ENCODE measurements at regions not wholly inside any gene's neighbourhood (a gene's known extent, or its start where the extent isn't known, plus 50 kb on each side); places are given as distances from the start of the nearest gene placed in this dataset.
"Not testable (repeated sequence)": the region's sequence is repeated elsewhere in the genome, so short reads cannot be mapped to it uniquely, and the experiment has no call there.

DNA sequence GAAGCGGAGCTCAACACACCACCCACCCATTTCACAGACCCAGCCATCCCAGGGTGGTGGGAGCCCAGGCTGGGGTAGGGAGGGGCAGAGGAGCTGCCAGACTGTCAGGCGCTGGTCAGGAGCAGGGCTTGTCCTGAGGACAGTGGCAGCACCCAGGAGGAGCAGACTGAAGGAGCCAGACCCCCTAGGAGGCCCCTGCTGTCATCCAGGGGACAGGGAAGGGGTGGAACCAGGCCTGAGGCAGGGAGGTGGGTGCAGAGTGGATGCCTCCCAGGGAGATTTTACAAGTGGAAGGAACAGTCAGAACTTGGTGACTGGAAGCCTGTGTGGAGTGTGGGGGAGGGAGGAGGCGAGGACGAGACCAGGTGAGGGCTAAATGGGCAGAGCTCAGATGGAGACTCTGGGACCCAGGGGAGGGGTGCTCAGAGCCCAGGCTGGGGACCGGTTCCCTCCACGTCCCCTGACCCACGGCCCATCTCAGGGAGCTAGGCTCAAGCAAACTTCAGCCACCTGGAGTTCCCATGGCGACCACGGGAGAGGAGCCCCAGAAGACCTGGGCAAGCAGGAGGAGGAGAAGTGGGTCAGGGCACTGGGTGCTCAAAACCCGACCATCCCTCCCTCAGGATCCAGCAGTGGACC is 215.4 kb downstream of the TBC1D2B start:
- DNase-seq, result not testable (repeated sequence)

DNA sequence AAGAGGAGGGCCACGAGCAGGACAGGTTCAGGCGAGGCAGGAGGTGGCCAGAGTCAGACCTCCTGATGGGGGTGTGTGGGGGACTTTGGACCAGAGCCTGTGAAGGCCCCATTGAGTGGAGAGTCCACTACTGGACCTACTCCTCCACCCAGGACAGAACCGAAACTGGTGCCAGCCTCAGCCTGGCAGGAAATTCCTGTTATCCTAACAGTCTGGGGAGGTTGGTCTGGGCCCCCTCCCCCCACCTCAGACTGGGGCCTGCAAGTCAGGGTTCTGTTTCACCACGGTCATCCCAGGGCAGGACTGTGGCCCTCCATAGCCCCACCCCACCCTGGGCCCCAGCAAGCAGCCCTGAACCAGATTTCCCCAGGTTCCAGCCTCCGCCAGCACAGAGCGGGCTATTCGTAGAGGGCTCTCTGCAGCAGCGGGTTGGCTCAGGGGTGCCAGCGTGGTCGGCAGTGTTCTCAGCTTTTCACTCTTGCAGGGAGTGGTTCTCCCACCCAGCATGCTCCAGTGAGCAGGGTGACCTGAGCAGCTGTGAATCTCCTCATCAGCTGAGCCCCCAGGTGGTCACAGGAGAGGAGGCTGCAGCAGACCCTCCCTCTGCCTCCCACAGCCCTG is 217.3 kb downstream of the TBC1D2B start:
- no peak for DNase-seq

DNA sequence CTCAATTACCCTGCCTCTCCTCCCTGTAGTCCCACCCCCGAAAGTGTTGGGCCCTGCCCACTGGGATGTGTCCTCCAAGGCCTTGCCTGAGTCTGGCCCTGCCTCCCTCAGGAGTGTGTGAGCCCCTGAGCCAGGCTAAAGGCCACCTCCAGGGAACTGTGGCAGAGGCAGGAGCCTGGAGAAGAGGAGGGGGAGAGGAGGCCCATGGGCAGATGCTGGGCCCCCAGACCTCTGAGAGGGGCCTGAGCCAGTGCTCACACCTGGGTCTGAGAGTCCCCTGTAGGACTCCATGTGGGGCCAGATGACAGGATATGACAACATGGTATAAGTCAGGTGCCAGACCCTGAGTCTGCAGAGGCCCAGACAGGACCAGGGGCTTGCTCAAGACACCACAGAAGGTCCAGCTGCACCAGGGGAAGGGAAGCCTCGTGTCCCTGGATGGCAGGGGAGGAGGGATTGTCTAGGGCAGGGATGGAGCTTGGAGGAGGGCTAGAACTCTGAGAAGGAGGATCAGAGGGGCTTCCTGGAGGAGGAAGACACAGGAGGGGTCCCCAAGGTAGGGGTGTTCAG is 217.9 kb downstream of the TBC1D2B start:
- DNase-seq, result no peak

DNA sequence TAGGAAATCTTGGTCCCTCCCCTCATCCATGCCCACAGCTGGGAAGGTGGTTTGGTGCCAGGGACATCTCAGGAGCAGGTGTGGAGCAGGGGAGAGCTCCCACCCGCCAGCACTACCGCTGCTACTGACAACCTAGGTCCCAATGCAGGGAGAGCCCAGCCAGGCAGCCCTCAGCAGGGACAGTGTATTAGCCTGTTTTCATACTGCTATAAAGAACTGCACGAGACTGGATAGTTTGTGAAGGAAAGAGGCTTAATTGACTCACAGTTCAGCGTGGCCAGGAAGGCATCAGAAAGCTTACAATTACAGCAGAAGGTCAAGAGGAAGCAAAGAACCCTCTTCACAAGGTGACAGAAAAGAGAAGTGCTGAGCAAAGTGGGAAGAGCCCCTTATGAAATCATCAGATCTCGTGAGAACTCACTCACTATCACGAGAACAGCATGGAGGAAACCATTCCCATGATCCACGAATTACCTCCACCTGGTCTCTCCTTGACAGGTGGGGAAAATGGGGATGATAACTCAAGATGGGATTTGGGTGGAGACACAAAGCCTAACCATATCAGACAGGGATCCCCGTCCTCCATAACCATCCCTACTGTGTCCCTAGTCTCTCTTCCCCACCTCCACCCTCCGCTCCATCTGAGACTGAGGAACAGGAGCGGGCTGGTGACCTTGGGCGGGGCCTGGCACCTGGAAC is 218.6 kb downstream of the TBC1D2B start:
- no peak for DNase-seq

DNA sequence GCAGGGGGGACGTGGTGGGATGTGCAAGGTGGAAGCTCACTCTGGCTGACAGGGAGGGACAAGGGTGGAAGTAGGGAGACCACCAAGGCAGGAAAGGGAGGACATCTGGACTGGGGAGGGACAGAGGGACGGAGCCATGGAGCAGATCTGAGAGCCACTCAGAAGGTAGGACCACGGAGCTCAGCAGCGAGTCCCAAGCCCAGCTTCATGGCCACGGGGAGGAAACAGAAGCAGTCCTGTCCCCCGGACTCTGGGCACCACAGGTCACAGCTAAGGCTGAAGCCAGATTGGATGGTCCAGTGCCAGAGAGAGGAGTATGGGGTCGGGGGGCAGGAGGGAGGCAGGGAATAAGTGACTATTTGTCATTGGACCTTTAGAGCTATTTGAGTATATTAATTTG is 220.1 kb downstream of the TBC1D2B start:
- DNase-seq, result no peak

DNA sequence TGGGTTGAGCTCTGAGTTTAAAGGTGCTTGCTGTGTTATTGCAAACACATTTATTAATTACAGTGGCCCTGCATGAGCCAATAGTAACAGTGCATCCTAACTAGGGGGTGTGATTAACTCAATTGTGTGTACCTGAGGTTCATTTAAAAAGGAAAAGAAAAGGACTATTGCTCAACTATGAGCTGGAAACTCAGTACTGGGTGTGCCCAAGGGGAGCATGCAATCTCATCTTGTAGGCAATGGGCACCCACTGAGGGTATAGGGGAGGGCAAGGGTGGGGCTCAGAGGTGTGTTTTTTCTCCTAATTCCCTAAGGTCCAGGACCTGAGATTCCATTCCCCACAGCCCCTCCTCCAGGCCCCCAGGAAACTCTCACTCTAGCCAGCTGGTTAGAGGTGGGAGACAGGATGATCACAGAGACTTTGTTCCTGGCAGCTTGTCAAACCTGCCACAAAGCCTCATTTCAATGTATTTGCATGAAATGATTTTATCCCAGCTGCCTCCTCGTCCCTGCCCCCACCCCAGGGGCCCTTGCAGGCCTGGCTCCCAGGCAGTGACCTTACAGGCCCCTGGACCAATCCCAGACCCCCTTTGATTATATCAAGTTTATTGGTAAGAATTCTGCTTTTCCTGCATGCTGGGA is 220.7 kb downstream of the TBC1D2B start:
- no peak for DNase-seq

DNA sequence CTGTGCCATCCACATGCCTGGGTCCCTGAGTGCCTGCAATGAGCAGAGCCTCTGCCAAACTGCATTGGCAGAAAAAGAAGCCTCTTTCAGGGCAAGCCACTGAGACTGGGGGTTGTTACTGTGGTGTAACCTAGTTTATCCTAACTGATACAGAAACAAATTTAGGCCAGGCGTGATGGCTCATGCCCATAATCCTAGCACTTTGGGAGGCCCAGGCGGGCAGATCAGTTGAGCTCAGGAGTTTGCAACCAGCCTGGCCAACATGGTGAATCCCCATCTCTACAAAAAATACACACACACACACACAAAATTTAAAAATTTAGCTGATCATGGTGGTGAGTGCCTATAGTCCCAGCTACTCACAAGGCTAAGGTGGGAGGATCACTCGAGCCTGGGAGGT is 221.6 kb downstream of the TBC1D2B start:
- DNase-seq, result no peak

DNA sequence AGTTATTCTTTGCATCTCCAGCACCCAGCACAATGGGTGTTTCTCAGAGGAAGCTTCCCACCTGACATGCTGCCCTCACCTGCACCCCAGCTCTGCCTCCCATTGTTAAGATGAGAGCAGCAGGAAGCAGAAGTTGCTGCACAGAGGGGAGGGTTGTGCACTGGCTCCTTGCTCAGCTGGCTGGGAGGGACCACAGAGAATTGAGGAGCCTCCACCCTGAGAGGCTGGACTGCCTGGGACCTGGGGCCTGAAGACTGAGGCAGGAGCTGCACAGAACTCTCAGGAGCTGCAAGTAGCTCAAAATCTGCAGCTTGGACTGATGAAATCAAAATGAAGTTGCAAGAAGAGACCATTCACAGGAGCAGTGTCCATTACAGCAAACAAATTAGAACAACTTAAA is 222.3 kb upstream of the LINGO1 start:
- DNase-seq, result no peak

DNA sequence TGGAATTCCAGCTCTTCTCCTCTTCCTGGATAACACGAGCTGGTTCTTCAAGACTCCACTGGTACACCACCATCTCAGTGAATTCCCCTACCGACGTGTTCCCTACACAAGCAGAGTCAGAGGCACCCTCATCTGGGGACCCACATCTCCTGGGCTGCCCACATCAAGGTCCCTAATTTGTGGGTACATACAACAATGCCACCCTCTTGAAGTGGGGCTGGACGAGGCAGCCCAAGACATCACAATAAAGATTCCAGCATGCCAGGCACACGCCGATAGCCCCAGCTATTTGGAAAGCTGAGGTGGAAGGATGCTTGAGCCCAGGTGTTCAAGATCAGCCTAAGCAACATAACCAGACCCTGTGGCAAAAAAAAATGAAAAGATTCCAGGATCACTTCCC is 221.2 kb upstream of the LINGO1 start:
- DNase-seq, result no peak

DNA sequence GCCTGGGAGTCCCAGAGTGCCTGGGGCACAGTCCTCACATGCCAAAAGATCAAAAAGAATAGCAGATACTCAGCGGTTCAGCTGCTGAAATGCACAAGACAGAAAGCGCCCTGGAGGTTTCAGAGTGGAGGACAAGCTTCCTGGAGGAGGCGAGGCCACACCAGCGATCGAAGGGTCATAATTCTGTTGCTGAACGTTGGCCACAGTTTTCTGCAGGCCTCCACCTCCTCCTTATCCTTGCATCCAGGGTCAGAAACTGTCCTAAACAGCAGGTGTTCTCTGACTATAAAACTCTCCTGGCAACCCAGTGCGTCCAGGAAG is 220.3 kb upstream of the LINGO1 start:
- DNase-seq, result no peak

DNA sequence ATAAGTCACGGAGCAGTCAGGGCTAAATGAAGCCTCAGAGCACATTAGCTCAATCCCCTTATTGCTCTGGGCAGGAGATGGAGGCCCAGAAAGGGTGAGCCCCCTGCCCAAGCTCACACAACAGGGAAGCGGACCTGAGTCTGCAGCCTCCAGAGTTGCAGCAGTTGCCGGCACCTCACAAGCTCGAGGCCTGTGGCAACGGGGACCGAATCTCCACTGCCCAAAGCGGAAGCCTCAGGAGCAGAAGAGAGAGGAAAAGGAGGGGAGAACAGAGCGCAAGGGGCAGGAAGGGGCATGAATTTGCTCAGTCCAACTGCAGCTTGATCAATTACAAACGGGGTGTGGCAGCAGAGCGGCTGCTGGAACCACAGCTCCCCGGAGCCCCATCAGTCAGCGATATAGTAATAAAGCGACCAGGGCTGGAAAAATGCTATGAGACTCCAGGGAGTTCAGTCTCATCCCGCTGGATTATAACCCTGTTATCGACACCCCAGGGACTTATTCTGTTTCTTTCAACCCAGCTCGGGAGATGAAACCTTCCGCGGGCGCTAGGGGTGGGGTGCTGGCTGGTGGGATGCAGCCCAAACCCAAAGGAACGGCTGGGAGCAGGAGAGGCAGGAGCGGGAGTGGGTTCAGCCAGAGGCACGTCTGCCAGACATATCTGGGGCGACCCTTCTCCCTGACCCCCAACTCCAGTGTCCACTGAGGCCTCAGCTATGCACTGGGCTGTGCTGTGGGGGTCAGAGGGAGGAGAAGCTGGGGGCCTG is 219.7 kb upstream of the LINGO1 start:
- no peak for DNase-seq

DNA sequence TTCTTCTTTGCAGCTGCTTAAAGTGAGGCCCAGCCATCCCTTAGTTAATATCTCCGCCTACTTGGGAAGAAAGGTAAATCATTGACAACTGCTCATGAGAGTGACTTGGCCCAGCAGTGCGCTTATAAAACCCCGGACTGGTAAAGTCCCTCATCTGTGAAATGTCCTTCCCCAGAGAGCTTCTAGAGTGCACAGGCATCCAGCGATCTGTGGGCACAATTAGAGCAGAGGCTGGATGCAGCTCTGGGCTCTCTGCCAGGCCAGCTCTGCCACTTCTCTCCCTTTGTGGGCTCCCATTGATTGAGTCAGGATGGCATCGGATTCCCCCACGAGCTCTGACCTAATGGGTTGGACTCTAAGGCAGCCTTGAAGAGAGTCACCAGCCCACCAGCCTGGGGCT is 219.0 kb upstream of the LINGO1 start:
- DNase-seq, result no peak

DNA sequence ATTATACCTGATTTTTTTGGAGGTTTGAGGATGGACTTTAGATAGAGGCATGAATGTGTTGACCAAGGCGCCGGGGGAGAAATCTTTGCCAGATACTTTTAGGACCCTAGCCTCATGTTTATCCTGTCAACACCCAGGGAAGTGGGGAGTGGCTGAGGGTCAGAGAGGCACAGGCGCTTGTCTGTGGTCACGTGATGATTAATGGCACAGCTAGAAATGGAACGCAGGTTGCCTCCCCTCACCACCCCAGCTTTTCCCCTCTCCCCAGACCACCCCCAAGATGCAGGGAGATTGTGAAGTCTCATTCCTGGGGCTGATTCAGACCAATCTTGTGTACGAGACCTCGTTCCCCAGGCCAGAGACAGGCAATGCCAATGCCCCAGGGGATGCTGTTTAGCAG is 218.4 kb upstream of the LINGO1 start:
- no peak for DNase-seq

DNA sequence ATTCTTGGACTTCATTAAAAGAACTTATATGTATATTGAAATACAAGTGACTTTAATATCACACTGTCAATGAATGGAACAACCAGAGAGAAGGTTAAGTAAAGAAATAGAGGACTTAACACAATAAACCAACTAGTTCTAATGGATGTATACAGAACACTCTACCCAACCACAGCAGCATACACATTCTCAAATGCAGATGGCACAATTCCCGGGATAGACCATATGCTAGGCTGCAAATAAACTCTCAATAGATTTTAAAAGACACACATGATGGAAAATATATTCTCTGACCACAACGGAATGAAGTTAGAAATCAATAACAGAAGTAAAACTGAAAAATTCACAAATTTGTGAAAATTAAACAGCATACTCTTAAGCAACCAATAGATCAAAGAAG is 214.3 kb upstream of the LINGO1 start:
- DNase-seq, result no peak

DNA sequence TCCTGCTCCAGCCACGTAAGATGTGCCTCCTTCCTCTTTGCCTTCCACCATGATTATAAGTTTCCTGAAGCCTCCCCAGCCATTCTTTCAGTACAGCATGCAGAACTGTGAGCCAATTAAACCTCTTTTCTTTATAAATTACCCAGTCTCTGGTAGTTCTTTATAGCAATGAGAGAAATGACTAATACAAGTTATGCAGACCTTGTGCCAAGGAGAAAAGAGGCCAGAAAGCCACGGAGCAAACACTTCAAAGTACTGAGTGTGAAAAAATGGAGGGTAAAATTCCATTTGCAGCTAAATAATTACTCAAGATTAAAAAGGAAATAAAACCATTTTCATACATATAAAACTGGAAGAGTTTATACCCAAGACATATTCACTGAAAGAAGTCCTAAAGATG is 213.6 kb upstream of the LINGO1 start:
- DNase-seq, result no peak

DNA sequence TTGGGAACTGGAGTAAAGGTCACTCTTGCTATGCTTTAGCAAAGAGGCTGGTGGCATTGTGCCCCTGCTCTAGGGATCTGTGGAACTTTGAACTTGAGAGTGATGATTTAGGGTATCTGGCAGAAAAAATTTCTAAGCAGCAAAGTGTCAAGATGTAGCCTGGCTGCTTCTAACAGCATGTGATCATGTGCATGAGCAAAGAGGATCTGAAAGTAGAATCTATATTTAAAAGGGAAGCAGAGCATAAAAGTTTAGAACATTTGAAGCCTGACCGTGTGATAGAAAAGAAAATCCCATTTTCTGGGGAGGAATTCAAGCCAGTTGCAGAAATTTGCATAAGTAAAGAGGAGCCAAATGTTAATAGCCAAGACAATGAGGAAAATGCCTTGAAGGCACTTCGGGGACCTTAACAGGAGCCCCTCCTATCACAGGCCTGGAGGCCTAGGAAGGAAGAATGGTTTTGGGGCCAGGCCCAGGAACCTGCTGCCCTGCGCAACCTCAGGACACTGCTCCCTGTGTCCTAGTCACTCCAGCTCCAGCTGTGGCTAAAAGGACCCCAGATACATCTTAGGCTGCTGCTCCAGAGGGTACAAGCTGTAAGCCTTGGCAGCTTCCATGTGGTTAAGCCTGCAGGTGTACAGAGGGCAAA is 212.2 kb upstream of the LINGO1 start:
- no peak for DNase-seq

DNA sequence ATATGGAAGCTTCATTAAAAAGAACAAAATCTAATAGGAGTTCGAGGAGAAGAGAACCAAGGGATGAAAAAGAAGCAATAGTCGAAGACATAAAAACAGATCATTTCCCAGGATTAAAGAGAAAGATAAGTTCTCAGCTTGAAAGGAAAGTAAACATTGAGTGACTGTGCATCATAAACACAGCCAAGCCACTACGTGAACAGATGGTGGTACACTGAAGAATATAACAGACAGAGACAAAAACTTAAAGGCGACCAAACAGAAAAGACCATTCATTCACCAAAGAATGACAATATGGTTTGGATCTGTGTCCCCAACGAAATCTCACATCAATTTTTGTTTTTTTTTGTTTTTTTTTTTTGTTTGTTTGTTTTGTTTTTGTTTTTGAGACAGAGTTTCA is 210.8 kb upstream of the LINGO1 start:
- DNase-seq, result no peak

DNA sequence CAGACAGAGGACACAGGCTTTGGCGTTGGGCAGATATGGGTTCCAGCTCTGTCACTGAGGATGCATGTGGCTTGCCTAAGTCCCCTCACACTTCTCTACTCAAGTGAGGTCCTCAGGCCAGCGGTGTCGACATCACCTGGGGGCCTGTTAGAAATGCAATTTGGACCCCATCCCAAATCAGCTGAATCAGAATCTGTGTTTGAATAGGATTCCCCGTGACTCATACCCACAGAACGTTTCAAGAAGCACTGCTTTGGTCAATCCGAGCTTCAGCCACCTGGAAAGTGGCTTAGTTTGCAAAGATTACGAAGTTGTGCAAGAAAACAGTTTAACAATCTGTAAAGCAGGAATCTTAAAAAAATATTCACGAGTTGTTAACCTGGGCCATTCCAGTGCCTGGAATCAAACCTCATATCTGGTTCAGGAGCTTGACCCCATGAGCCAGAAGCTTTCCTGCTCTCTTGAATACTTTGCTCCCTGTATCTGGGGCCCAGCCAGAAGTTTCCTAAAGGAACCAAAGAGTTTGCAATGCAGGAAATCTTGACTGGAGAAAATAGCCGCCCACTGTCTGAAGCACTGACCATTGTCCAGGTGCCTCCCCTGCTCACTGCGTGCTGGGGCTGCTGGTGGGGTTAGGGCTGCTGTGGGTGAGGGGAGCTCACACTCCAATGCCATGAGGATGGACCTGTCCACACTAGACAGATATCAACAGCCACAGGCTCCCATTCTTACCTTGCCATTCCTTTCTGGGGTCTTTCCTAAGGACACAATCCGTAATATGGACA is 208.5 kb upstream of the LINGO1 start:
- DNase-seq, result no peak

DNA sequence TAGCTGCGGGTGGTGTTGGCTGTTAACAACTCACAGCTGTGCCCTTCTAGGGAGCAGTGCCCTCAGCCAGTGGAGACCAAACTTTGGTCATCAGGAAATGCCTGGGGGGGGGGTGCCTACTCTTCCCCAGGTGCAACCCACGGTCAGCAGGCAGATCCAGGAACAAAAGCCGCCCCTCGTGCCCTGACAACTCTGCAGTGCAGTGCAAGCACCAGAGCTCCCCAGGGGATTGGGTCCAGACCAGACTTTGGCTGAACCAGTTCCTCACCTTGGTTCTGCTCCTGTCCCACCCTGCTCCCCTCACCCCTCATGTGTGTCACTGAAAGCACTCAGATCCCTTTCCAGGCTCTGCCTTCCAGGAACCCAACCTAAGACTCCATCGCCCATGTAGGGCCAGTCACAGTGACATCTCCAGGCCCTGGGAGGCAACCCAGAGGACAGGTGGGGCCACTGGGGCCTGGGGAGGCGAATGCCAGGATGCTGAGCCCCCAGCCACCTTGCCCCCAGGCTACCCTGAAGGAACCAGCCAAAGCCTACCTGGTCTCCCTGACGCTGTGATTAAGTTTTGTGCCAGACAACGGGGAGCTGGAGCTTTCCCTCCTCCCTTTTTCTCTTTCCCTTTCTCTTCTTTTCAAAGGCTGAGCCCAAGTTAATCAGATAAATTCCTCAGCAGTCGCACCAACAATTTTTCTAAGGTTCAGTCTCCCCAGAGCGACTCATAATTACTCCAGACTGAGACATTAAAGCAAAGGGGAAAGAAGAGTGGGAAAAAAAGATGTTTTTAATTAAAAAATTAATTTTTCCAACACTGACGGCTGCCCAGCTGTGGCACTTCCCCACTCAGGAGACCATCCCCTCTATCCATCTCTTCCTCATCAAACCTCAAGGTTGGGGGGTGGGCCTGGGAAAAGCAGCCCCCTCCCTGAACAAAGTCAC is 207.5 kb upstream of the LINGO1 start:
- DNase-seq, result no peak

DNA sequence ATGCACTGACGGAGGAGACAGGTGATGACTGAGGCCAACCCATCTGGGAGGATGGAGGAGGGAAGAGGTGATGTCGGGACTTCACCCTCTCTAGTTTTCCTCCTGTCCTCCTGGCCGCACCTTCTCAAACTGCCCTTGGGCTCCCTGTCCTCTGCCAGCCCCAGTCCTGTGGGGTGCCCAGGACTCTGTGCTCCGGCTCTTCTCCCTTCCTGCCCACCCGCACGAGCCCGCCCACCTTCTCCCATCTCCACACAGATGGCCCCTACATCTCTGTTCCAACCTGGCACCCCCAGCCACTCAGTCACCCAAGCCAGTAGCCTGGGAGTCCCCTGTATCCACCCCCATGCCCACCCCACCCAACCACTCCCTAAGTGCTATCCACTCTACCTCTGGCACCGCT is 206.7 kb upstream of the LINGO1 start:
- no peak for DNase-seq

DNA sequence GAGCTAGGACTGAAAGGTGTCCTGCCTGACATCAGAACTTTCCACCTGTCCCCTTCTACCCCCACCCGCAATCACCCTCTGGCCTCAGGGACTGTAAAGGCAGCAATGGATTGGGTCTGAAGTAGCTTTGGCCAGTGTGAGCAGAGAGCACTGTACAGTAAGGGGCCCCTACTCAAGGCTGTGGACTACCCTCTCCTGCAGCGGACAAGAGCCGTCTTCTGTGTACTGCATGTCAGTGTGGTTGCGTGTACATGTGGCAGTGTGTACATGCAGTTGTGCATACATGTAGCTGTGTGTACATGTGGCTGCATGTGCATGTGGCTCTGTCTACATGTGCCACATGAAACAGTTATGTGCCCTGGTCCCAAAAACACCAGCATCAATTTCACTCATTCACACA is 205.9 kb upstream of the LINGO1 start:
- DNase-seq, result no peak

All from 8988T (cell line).